Nephron (organoid): ENCODE measurements at regions not wholly inside any gene's neighbourhood (a gene's known extent, or its start where the extent isn't known, plus 50 kb on each side); places are given as distances from the start of the nearest gene placed in this dataset.
A peak's percentile ranks its signal among the peaks of the same experiment; 100 is the strongest.

ENCODE experiments used
- H3K27ac Mint-ChIP-seq, 3 experiments: 2 replicates each; pipeline ENCODE4 v1.8.0; 2020; ENCODE audit warnings: mixed read lengths in 3 of 3, mild to moderate bottlenecking in 2 of 3, moderate library complexity in 1 of 3
- H3K27me3 Mint-ChIP-seq: 2 replicates; pipeline ENCODE4 v1.8.0; 2021; ENCODE audit warnings: low read depth, mild to moderate bottlenecking, moderate library complexity, mixed read lengths
- H3K36me3 Mint-ChIP-seq: 2 replicates; pipeline ENCODE4 v1.8.0; 2020; ENCODE audit warnings: low read depth, mixed read lengths
- H3K4me1 Mint-ChIP-seq: 2 replicates; pipeline ENCODE4 v1.8.0; 2020; ENCODE audit warnings: mixed read lengths
- H3K4me3 Mint-ChIP-seq, 3 experiments: 2 replicates each; pipeline ENCODE4 v1.8.0; 2020; ENCODE audit warnings: mild to moderate bottlenecking in 3 of 3, mixed read lengths in 3 of 3, moderate library complexity in 2 of 3
- H3K9me3 Mint-ChIP-seq: 2 replicates; pipeline ENCODE4 v1.8.0; 2020; ENCODE audit warnings: mixed read lengths
- TF ChIP-seq, protein P1 (sequence below), 3 experiments: fragments of 200-600 bp; sonication (generic); IDR thresholded peaks; one replicate each; pipeline ENCODE4 v1.5.0; 2021; ENCODE audit warnings: antibody characterized with exemption in 3 of 3; ENCODE audit not compliant: unreplicated experiment in 3 of 3

DNA sequence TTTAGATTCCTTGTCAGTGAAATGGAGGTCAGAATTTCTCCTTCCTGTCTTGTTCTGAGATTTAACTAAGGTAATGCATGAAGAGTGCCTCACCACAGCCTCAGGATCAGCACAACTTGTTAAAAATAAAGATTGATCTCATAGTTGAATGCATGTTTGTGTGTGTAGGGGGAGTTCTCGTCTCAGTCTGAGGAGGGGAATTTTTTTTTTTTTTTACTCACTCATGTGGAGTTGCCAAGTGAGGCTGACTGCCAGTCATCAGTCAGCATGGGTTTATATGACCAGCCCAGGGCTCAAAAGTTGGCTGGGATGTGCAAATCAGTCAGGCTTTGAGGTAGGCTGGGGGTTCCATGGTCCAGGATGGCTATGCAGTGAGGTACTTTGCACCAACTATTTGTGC lies 113.2 kb downstream of the FANCF start:
- Mint-ChIP-seq H3K4me1 (peaks cover 29% of the 10 kb centered on the region), H3K27ac (peak overlapping the region; percentile 30 to 57 (median 43)), H3K4me3 (no peak overlapping the region)

DNA sequence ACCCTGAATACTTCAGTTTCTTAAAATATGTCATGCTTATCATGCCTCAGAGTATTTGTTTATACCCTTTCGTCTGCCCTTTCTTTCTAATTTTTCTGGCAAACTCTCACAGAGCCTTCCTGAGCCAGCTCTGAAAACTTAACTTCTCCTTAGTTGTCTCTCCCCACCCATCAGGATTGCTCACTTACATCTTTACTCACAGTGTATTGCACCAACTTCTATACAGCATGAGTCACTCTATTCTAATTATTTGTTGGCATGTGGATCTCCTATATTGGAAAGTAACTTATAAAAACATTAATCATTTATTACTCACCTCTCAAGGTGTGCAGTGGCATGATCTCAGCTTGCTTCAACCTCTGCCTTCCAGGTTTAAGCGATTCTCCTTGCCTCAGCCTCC lies 114.9 kb downstream of the FANCF start:
- Mint-ChIP-seq H3K27ac (peak overlapping the region in 2 of 3 experiments; percentile 41 to 73), H3K4me3 (no peak overlapping the region)

More for the DNA sequence above, 113.2 kb downstream of the FANCF start:
- TF ChIP-seq, protein P1, sequence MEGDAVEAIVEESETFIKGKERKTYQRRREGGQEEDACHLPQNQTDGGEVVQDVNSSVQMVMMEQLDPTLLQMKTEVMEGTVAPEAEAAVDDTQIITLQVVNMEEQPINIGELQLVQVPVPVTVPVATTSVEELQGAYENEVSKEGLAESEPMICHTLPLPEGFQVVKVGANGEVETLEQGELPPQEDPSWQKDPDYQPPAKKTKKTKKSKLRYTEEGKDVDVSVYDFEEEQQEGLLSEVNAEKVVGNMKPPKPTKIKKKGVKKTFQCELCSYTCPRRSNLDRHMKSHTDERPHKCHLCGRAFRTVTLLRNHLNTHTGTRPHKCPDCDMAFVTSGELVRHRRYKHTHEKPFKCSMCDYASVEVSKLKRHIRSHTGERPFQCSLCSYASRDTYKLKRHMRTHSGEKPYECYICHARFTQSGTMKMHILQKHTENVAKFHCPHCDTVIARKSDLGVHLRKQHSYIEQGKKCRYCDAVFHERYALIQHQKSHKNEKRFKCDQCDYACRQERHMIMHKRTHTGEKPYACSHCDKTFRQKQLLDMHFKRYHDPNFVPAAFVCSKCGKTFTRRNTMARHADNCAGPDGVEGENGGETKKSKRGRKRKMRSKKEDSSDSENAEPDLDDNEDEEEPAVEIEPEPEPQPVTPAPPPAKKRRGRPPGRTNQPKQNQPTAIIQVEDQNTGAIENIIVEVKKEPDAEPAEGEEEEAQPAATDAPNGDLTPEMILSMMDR (IDR thresholded peaks at IDR 0.05; ENCODE audit: unreplicated experiment in 3 of 3), result no peak
- no peaks in the 10 kb centered on the region for H3K36me3 Mint-ChIP-seq
- no peaks in the 10 kb centered on the region for H3K9me3 Mint-ChIP-seq
- H3K27me3 Mint-ChIP-seq, result no peaks in the 10 kb centered on the region

DNA sequence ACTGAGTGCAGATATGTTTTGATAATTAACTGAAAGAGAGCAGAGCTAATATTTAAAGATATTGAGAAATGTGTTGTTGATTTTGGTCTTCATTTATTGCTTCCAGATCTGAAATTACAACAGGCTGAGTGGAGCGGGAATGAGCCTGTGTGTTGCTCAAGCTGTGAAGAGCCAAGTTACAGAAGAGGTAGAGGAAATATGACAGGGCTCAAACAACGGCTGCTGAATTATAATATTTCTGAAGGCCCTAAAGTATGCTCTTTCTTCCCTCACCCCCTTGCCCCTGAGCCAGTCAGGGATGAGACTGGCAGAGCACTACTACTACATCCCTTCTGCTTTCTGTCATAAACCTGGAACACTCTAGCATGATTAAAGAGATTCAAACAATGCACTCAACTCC lies 115.6 kb downstream of the FANCF start:
- TF ChIP-seq, protein P1 (IDR thresholded peaks at IDR 0.05; ENCODE audit: unreplicated experiment in 3 of 3), result no peak
- H3K9me3 Mint-ChIP-seq, result no peaks in the 10 kb centered on the region
- no peaks in the 10 kb centered on the region for H3K27me3 Mint-ChIP-seq
- peaks cover 29% of the 10 kb centered on the region for H3K4me1 Mint-ChIP-seq
- no peaks in the 10 kb centered on the region for H3K36me3 Mint-ChIP-seq
- H3K27ac Mint-ChIP-seq, result peak overlapping the region in 2 of 3 experiments; percentile 41 to 73
- H3K4me3 Mint-ChIP-seq, result no peak overlapping the region

More for the DNA sequence above, 114.9 kb downstream of the FANCF start:
- TF ChIP-seq, protein P1 (IDR thresholded peaks at IDR 0.05; ENCODE audit: unreplicated experiment in 3 of 3), result no peak
- Mint-ChIP-seq H3K9me3 (no peaks in the 10 kb centered on the region), H3K36me3 (no peaks in the 10 kb centered on the region), H3K27me3 (no peaks in the 10 kb centered on the region), H3K4me1 (peaks cover 29% of the 10 kb centered on the region)

DNA sequence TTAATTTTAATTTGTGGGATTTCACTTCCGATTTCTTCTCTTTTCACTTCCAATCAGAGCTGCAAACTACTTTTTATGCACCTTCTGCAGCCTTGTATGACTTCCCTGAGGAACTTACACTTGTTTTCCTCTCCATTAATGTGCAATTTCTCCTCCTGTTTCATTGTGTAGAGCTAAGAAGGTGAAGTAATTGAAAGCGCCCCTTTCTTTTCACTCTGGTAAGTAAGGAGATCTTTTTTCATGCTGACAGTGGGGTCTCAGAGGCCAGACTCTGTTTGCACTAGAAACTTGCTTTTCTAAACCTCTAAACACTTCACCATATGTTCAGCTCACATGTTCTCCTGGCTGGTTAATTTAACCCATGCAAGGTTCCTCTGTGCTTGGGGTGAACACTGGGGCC lies 117.0 kb downstream of the FANCF start:
- TF ChIP-seq, protein P1 (IDR thresholded peaks at IDR 0.05; ENCODE audit: unreplicated experiment in 3 of 3), result no peak
- H3K27me3 Mint-ChIP-seq, result no peaks in the 10 kb centered on the region

DNA sequence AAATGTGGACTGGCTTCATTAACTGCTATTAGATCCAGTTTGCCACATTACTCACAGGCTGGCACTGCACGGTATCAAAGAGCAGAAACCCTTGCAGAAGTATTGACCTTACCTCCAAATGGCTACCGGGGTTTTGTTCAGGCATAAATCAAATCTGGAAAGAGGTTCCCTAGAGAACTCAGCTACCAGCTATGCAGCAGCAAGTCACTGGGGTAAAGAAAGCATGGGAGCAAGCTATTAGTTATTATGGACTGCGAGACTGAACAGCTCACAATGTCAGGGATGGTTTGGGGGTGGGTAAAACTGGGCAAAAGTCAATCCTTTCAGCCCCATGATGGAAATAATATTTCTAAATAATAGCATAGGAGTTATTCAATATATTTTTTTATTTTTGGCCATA lies 128.1 kb downstream of the FANCF start:
- no peak overlapping the region for H3K27ac Mint-ChIP-seq
- no peaks in the 10 kb centered on the region for H3K27me3 Mint-ChIP-seq
- H3K4me3 Mint-ChIP-seq, result no peak overlapping the region
- H3K9me3 Mint-ChIP-seq, result no peaks in the 10 kb centered on the region
- TF ChIP-seq, protein P1 (IDR thresholded peaks at IDR 0.05; ENCODE audit: unreplicated experiment in 3 of 3), result no peak
- H3K36me3 Mint-ChIP-seq, result no peaks in the 10 kb centered on the region
- H3K4me1 Mint-ChIP-seq, result peaks cover under 1% of the 10 kb centered on the region

More for the DNA sequence above, 117.0 kb downstream of the FANCF start:
- Mint-ChIP-seq H3K4me1 (peaks cover 29% of the 10 kb centered on the region), H3K36me3 (no peaks in the 10 kb centered on the region), H3K27ac (peak overlapping the region in 1 of 3 experiments; percentile 61), H3K4me3 (peak overlapping the region in 1 of 3 experiments; percentile 5), H3K9me3 (no peaks in the 10 kb centered on the region)

DNA sequence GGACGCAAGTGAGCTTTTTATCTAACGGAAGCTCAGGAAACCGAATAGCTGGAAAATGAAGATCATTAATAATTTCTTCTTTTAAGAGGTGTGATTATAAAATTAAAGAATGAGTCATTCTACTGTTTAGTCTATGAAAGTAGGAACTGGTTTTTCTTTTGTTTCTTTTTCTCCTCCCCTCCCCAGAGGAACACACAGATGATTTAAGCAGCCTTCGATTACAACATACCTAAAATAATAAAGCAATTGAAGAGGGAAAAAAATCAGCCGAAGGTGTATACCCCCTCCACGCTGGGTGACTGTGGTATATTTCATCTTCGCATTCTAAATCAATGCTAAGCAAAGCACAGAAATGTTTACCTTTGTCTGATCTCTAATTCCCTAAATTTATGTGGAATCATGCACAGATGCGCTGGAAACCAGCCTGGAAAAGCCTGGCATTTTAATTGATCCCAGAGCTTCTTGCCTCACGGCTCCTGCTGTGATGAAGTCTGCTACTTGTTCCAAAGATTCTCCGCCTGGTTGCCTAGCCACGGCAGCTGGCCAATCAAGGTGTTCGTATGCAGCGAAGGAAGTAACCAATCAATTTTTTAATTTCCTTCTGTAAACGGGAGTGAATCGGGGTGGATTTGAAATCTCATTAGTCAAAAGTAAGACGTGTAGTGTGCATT lies 133.9 kb downstream of the FANCF start:
- Mint-ChIP-seq H3K27me3 (no peaks in the 10 kb centered on the region), H3K27ac (peak overlapping the region; percentile 6 to 39 (median 25)), H3K4me3 (peak overlapping the region; percentile 10 to 32 (median 16)), H3K36me3 (no peaks in the 10 kb centered on the region), H3K9me3 (no peaks in the 10 kb centered on the region), H3K4me1 (peaks cover 14% of the 10 kb centered on the region)
- TF ChIP-seq, protein P1 (IDR thresholded peaks at IDR 0.05; ENCODE audit: unreplicated experiment in 3 of 3), result no peak
